ENCODE measurements at regions not wholly inside any gene's neighbourhood (a gene's known extent, or its start where the extent isn't known, plus 50 kb on each side); places are given as distances from the start of the nearest gene placed in this dataset.

DNA sequence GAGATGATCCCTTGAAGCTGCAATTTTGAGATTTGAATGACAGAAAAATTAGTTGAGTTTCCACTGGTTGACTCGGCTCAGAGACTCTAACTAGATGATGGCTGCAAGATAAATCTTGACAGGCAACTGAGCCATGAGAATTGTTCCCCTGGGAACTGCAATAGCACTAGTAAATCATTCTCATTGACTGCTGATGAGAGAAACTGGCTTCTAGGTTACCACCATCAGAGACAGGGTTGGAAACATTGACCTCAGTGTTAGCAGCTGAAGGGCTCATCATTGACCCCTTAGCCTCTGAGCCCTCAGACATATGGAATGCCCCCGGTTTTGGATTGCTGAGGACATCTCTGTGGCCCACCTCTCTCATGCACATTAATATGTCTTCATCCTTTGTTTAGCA is 125.4 kb upstream of the COX10 start:
- Histone ChIP-seq H3K9me2 (replicated peaks; ENCODE audit: insufficient read depth, low read length) (no peaks in the 10 kb centered on the region), H3K27ac (ENCODE audit: low read length) (no peak overlapping the region), H3K4me1 (ENCODE audit: low read length) (no peaks in the 10 kb centered on the region), H3K9me3 (replicated peaks; ENCODE audit: insufficient read depth, low read length) (no peaks in the 10 kb centered on the region), H3K4me3 (ENCODE audit: low read length) (no peak overlapping the region), H4K20me1 (ENCODE audit: insufficient read depth, low read length) (no peaks in the 10 kb centered on the region), H3K4me2 (ENCODE audit: low read depth, low read length) (no peak overlapping the region), H3K27me3 (replicated peaks; ENCODE audit: insufficient read depth, low read length) (no peaks in the 10 kb centered on the region), H3F3A (ENCODE audit: insufficient read depth, low read length) (no peaks in the 10 kb centered on the region), H3K36me3 (replicated peaks; ENCODE audit: insufficient read depth, low read length) (no peaks in the 10 kb centered on the region), H3K9ac (ENCODE audit: low read length) (no peak overlapping the region), H3K79me2 (ENCODE audit: low read length) (no peaks in the 10 kb centered on the region), H2AFZ (ENCODE audit: low read length) (no peak overlapping the region)
- TF ChIP-seq EZH2phosphoT487 (IDR thresholded peaks at IDR 0.05; ENCODE audit: low read length) (no peak), EZH2 (optimal IDR thresholded peaks at IDR 0.05; ENCODE audit: low read depth, low read length) (no peak)
- TF ChIP-seq, protein P1, sequence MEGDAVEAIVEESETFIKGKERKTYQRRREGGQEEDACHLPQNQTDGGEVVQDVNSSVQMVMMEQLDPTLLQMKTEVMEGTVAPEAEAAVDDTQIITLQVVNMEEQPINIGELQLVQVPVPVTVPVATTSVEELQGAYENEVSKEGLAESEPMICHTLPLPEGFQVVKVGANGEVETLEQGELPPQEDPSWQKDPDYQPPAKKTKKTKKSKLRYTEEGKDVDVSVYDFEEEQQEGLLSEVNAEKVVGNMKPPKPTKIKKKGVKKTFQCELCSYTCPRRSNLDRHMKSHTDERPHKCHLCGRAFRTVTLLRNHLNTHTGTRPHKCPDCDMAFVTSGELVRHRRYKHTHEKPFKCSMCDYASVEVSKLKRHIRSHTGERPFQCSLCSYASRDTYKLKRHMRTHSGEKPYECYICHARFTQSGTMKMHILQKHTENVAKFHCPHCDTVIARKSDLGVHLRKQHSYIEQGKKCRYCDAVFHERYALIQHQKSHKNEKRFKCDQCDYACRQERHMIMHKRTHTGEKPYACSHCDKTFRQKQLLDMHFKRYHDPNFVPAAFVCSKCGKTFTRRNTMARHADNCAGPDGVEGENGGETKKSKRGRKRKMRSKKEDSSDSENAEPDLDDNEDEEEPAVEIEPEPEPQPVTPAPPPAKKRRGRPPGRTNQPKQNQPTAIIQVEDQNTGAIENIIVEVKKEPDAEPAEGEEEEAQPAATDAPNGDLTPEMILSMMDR (IDR thresholded peaks at IDR 0.05; ENCODE audit: low read length), result no peak
- DNase-seq, result no peak

DNA sequence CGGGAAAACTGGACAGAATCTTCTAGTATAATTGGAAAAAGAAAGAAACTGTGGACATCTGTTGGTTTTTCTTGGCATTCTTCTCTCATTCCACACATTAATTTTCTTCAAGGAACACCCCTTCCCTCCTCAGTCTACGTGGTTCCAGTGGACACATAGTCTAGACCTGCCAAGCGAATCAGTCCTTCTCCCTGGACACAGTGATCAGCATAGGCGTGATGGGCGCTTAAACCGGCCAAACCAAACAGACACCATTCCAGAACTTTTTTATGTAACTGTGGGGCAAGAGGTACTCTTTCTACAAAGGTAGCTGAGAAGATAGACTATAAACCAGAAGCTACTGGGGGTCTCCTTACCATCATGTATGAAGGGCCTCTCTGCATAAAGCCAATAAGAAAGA is 121.8 kb upstream of the COX10 start:
- Histone ChIP-seq H3K9ac (ENCODE audit: low read length) (no peak overlapping the region), H3K27me3 (replicated peaks; ENCODE audit: insufficient read depth, low read length) (no peaks in the 10 kb centered on the region), H3K4me1 (ENCODE audit: low read length) (no peaks in the 10 kb centered on the region), H3K36me3 (replicated peaks; ENCODE audit: insufficient read depth, low read length) (no peaks in the 10 kb centered on the region), H3K79me2 (ENCODE audit: low read length) (no peaks in the 10 kb centered on the region), H3K4me2 (ENCODE audit: low read depth, low read length) (no peak overlapping the region), H3K9me2 (replicated peaks; ENCODE audit: insufficient read depth, low read length) (no peaks in the 10 kb centered on the region), H3F3A (ENCODE audit: insufficient read depth, low read length) (no peaks in the 10 kb centered on the region), H3K9me3 (replicated peaks; ENCODE audit: insufficient read depth, low read length) (no peaks in the 10 kb centered on the region), H4K20me1 (ENCODE audit: insufficient read depth, low read length) (no peaks in the 10 kb centered on the region), H3K27ac (ENCODE audit: low read length) (no peak overlapping the region), H3K4me3 (ENCODE audit: low read length) (no peak overlapping the region), H2AFZ (ENCODE audit: low read length) (no peak overlapping the region)
- TF ChIP-seq EZH2phosphoT487 (IDR thresholded peaks at IDR 0.05; ENCODE audit: low read length) (no peak), EZH2 (optimal IDR thresholded peaks at IDR 0.05; ENCODE audit: low read depth, low read length) (no peak)
- TF ChIP-seq, protein P1 (IDR thresholded peaks at IDR 0.05; ENCODE audit: low read length), result no peak
- DNase-seq, result no peak

DNA sequence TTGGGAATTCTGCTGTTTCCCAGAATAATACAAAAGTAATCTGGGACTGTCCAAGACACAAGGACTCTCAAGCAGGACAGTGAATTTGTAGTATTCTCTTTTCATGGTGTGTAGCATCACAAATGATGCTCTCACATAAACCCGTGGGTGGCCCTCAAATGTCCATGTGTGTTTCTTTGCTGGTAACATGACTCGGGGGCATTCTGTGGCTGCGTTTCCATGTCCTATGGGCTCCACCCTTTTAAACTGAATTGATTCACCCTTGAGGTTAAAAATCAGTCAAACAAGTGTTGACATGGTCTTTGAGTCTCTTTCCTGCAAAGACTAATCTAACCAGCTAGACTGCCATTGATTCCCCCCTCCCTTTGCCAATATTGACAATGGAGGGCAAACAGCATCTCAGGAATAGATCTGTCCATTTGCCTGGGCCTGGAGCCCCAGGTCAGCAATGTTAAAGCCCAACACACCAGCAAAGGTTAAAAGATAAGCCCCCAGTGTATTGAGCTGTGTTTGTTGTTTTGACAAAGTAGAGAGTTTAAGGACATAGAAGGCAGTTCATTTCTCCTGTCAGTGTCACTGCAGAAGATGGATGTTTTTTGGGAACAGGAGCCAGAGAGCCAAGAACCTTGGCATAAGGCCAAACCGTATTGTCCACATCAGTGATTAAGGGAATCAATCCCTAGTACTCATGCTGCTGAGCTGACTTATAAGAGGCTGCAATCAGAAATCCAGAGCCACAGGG is 117.1 kb upstream of the COX10 start:
- H3K4me3 ChIP-seq (ENCODE audit: low read length), result no peak overlapping the region
- no peaks in the 10 kb centered on the region for H3K36me3 ChIP-seq (replicated peaks; ENCODE audit: insufficient read depth, low read length)
- H3K4me1 ChIP-seq (ENCODE audit: low read length), result no peaks in the 10 kb centered on the region
- no peak overlapping the region for H3K4me2 ChIP-seq (ENCODE audit: low read depth, low read length)
- no peaks in the 10 kb centered on the region for H3K79me2 ChIP-seq (ENCODE audit: low read length)
- H3K27me3 ChIP-seq (replicated peaks; ENCODE audit: insufficient read depth, low read length), result no peaks in the 10 kb centered on the region
- H4K20me1 ChIP-seq (ENCODE audit: insufficient read depth, low read length), result no peaks in the 10 kb centered on the region
- no peak overlapping the region for H3K9ac ChIP-seq (ENCODE audit: low read length)
- TF ChIP-seq EZH2 (optimal IDR thresholded peaks at IDR 0.05; ENCODE audit: low read depth, low read length) (no peak), EZH2phosphoT487 (IDR thresholded peaks at IDR 0.05; ENCODE audit: low read length) (no peak)
- TF ChIP-seq, protein P1 (IDR thresholded peaks at IDR 0.05; ENCODE audit: low read length), result no peak
- no peak overlapping the region for H2AFZ ChIP-seq (ENCODE audit: low read length)
- DNase-seq, result no peak
- no peaks in the 10 kb centered on the region for H3K9me3 ChIP-seq (replicated peaks; ENCODE audit: insufficient read depth, low read length)
- H3F3A ChIP-seq (ENCODE audit: insufficient read depth, low read length), result no peaks in the 10 kb centered on the region
- no peak overlapping the region for H3K27ac ChIP-seq (ENCODE audit: low read length)
- no peaks in the 10 kb centered on the region for H3K9me2 ChIP-seq (replicated peaks; ENCODE audit: insufficient read depth, low read length)
